Coronary artery (tissue), 2 donors: ENCODE measurements at regions not wholly inside any gene's neighbourhood (a gene's known extent, or its start where the extent isn't known, plus 50 kb on each side); places are given as distances from the start of the nearest gene placed in this dataset.
"Not testable (repeated sequence)": the region's sequence is repeated elsewhere in the genome, so short reads cannot be mapped to it uniquely, and the experiment has no call there.

ENCODE experiments used
- DNase-seq: peaks from one replicate; pipeline ENCODE4 v3.0.0-alpha.2; 2017; ENCODE audit warnings: low spot score
- H3K27ac ChIP-seq, 2 donors: fragments of 200-600 bp; sonication (generic); one replicate each; pipeline ENCODE4 v1.5.1; 2016 to 2019
- H3K4me3 ChIP-seq: fragments of 200-600 bp; sonication (generic); 2 replicates; pipeline ENCODE4 v1.5.1; 2016; ENCODE audit warnings: mild to moderate bottlenecking, moderate library complexity
- TF ChIP-seq, protein P1 (sequence below): fragments of 200-600 bp; sonication (generic); IDR thresholded peaks from one replicate; pipeline ENCODE4 v1.5.1; 2019; ENCODE audit warnings: antibody characterized with exemption

GRCh38 chr5:124913329-124913653 is 166.9 kb upstream of the ZNF608 start:
- no peak overlapping the region for H3K4me3 ChIP-seq
- H3K27ac ChIP-seq = no peak overlapping the region
- TF ChIP-seq, protein P1, sequence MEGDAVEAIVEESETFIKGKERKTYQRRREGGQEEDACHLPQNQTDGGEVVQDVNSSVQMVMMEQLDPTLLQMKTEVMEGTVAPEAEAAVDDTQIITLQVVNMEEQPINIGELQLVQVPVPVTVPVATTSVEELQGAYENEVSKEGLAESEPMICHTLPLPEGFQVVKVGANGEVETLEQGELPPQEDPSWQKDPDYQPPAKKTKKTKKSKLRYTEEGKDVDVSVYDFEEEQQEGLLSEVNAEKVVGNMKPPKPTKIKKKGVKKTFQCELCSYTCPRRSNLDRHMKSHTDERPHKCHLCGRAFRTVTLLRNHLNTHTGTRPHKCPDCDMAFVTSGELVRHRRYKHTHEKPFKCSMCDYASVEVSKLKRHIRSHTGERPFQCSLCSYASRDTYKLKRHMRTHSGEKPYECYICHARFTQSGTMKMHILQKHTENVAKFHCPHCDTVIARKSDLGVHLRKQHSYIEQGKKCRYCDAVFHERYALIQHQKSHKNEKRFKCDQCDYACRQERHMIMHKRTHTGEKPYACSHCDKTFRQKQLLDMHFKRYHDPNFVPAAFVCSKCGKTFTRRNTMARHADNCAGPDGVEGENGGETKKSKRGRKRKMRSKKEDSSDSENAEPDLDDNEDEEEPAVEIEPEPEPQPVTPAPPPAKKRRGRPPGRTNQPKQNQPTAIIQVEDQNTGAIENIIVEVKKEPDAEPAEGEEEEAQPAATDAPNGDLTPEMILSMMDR = no peak
- no peak for DNase-seq

DNA sequence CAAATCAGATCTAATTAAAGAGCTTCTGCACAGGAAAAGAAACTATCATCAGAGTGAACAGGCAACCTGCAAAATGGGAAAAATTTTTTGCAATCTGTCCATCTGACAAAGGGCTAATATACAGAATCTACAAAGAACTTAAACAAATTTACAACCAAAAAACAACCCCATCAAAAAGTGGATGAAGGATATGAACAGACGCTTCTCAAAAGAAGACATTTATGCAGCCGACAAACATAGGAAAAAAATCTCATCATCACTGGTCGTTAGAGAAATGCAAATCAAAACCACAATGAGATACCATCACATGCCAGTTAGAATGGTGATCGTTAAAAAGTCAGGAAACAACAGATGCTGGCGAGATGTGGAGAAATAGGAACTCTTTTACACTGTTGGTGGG is 169.9 kb upstream of the ZNF608 start:
- not testable (repeated sequence) for DNase-seq, H3K4me3 ChIP-seq, H3K27ac ChIP-seq

DNA sequence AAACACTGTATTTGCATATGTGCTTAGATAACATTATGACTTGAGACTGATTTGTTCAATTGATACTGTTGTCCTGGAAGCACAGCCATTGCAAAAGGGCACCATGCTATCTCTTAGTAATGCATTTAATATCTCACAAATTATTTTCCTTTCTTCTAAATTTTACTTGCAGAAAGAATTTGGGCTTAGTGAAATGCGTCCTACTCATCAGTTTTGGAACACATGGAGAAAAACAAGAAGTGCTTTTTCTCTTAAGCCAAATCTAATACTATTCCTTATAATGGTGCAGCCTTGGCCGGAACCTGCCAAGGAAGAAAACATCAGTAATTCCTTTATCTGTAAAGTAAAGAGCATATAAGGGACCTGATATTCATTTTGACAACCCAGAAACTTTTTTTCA is 172.2 kb upstream of the ZNF608 start:
- H3K27ac ChIP-seq = no peak overlapping the region
- no peak for DNase-seq
- no peak overlapping the region for H3K4me3 ChIP-seq
- TF ChIP-seq, protein P1 = no peak

- H3K27ac ChIP-seq = no peak overlapping the region
- H3K4me3 ChIP-seq = no peak overlapping the region
These were observed 172.6 kb upstream of the ZNF608 start for GRCh38 chr5:124919076-124919475.

DNA sequence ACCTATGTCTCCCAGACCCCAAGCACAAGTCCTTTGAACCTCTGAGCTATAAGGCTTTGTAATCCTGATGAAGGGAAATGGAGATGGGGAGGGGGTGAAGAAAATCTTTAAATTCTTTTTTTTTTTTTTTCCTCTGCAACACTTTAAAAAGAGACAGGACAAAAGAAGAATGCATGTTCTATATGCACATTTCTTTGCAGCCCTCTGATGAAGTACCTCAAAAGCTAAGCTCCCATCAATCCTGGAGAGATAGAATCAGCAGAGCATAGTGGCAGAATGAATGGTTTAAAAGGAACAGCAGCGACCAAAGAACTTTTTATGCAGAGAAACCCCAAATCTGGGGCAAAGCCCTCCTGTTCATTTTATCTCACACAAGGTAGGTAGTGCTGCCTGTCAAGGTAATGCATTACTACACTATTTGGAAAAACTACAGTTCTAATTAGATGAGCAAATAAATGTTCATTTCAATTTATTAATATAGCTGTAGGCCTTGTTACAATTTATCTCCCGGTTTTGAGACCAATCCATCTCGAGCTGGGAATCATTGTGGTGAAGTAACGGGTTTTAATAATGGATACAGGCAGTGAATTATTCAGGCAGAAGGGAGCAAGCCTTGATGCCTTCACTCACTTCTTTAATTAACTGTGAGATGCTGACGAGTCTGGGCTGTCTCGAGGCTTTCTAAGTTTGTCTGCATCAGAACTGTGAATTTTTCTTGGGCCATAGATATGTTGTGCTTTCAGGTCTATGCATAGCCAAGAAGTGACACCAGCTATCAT is 173.5 kb upstream of the ZNF608 start:
- TF ChIP-seq, protein P1 = no peak
- H3K27ac ChIP-seq = no peak overlapping the region
- no peak for DNase-seq
- H3K4me3 ChIP-seq = no peak overlapping the region

More at GRCh38 chr5:124919076-124919475, 172.6 kb upstream of the ZNF608 start:
- no peak for DNase-seq
- TF ChIP-seq, protein P1 = no peak

DNA sequence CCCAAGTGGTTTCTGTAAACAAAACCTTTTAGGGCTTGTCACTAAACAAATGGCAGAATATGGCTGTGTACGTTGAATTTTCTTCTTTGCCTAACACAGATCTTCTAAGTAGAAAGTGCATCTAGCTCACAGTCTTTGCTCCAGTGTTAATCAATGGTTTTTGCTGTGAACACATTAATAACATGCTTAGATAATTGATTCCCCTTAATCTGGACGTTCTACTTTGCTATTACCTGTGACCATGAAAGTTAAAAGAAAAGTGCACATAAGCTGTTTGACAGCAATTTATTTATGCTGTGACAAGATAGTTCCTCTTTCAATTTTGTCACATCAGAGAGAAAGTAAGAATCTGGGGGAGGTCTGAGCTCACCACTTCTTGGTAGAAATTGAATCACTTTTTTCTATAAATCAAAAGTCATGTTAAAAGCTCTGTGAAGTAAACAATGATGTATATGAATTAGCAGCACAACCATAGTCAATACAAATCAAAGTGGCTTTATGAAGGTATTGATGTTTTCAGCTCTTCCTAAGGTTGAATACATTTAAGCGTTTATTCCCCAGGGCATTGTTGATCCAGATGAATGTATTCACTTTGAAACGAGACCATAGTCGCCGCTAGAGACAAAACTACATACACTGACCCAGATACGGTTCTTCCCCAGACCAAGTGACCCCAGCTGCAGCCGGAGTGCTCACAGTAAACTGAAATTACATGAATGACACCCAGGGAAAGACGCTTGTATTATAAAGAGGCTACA is 174.6 kb upstream of the ZNF608 start:
- no peak for DNase-seq
- TF ChIP-seq, protein P1 = no peak
- Histone ChIP-seq H3K27ac (no peak overlapping the region), H3K4me3 (no peak overlapping the region)

GRCh38 chr5:124921694-124922093 is 175.3 kb upstream of the ZNF608 start:
- DNase-seq = no peak
- Histone ChIP-seq H3K4me3 (no peak overlapping the region), H3K27ac (no peak overlapping the region)
- TF ChIP-seq, protein P1 = no peak
